Hepatocyte (in vitro differentiated cells): ENCODE measurements at regions not wholly inside any gene's neighbourhood (a gene's known extent, or its start where the extent isn't known, plus 50 kb on each side); places are given as distances from the start of the nearest gene placed in this dataset.

ENCODE experiments used
- CTCF ChIP-seq: fragments of 200-600 bp; sonication (generic); IDR thresholded peaks from 2 replicates; pipeline ENCODE4 v1.5.1; 2016; ENCODE audit warnings: antibody characterized with exemption, mild to moderate bottlenecking; ENCODE audit not compliant: poor library complexity
- EZH2 ChIP-seq: fragments of 200-600 bp; sonication (generic); IDR thresholded peaks from 2 replicates; pipeline ENCODE4 v1.6.1; 2016; ENCODE audit warnings: antibody characterized with exemption, mild to moderate bottlenecking, borderline replicate concordance

GRCh38 chr5:93107805-93108520 lies 473.1 kb downstream of the NR2F1-AS1 start:
- no peak for TF ChIP-seq CTCF
- no peak for TF ChIP-seq EZH2
